HepG2 (cell line): ENCODE measurements at regions not wholly inside any gene's neighbourhood (a gene's known extent, or its start where the extent isn't known, plus 50 kb on each side); places are given as distances from the start of the nearest gene placed in this dataset.

ENCODE experiments used
- ATAC-seq: fragments of 200-7000 bp; cut with Tn5 transposase; 3 replicates; pipeline ENCODE4 v1.9.1; 2020; ENCODE audit warnings: mild to moderate bottlenecking, moderate library complexity
- BruUV-seq: library from RNA; stranded (reverse); fragments of 400-500 nt; replicated peaks from 2 replicates; lab custom pipeline; 2021; lab: Mats Ljungman, UMichigan
- CTCF ChIA-PET: fragments of 300-600 bp; formaldehyde crosslinking; extraction: SDS; loops from one replicate; lab custom pipeline; 2021; ENCODE audit warnings: low total read pairs, inconsistent platforms, low intra/inter-chr PET ratio; lab: Yijun Ruan, JAX
- POLR2A ChIA-PET: fragments of 350-600 bp; sonication (Branson Sonifier 250); formaldehyde crosslinking; loops from one replicate; lab custom pipeline; 2020; ENCODE audit warnings: antibody characterized with exemption, inconsistent platforms; lab: Yijun Ruan, JAX
- DNase-seq: peaks from one replicate; pipeline ENCODE4 v3.0.0-alpha.2; 2015; ENCODE audit warnings: low spot score
- FAIRE-seq: peaks from 3 replicates; lab custom pipeline; 2011; peaks lifted over from hg19 to GRCh38; lab: Jason Lieb, UNC
- H2AFZ ChIP-seq: one replicate; pipeline ENCODE4 v1.6.1; 2011; ENCODE audit warnings: low read length, inconsistent platforms
- H3K27ac ChIP-seq: fragments of 300-600 bp; 3 replicates; pipeline ENCODE4 v1.8.0; 2011; ENCODE audit warnings: mixed run types, mild to moderate bottlenecking, mixed read lengths, low read length, inconsistent platforms; ENCODE audit not compliant: insufficient read depth; ENCODE audit errors: extremely low read length
- H3K27me3 ChIP-seq, 2 experiments: fragments of 200-600 bp in 1 of 2; 2 replicates in 1 of 2; 3 replicates in 1 of 2; pipeline versions ENCODE4 v1.6.0 to v1.8.0; 2011; ENCODE audit warnings: low read length in 2 of 2, mild to moderate bottlenecking in 2 of 2, moderate library complexity in 2 of 2, inconsistent platforms in 1 of 2; ENCODE audit not compliant: insufficient read depth in 2 of 2, control insufficient read depth in 1 of 2
- H3K36me3 ChIP-seq, 2 experiments: fragments of 200-600 bp in 1 of 2; replicated peaks in 1 of 2; 2 replicates in 1 of 2; 3 replicates in 1 of 2; pipeline versions ENCODE4 v1.5.1 to v1.8.0; 2011; ENCODE audit warnings: low read length in 2 of 2, inconsistent platforms in 1 of 2; ENCODE audit not compliant: insufficient read depth in 2 of 2, control insufficient read depth in 1 of 2
- H3K4me1 ChIP-seq: 2 replicates; pipeline ENCODE4 v1.5.1; 2012; ENCODE audit warnings: low read length, inconsistent platforms; ENCODE audit not compliant: insufficient read depth
- H3K4me2 ChIP-seq: 2 replicates; pipeline ENCODE4 v1.6.0; 2011; ENCODE audit warnings: low read depth, low read length, inconsistent platforms
- H3K4me3 ChIP-seq, 3 experiments: fragments of 200-600 bp in 1 of 3; sonication (generic), shearing (Covaris generic) in 1 of 3; replicated peaks in 1 of 3; 2 replicates each; pipeline ENCODE4 v1.5.1; 2011 to 2016; ENCODE audit warnings: low read length in 3 of 3, inconsistent platforms in 2 of 3, low read depth in 2 of 3, mild to moderate bottlenecking in 2 of 3, control low read depth in 1 of 3, mixed read lengths in 1 of 3; ENCODE audit not compliant: insufficient read depth in 1 of 3
- H3K79me2 ChIP-seq: one replicate; pipeline ENCODE4 v1.6.1; 2011; ENCODE audit warnings: low read length, inconsistent platforms; ENCODE audit not compliant: insufficient read depth
- H3K9ac ChIP-seq: 2 replicates; pipeline ENCODE4 v1.6.0; 2011; ENCODE audit warnings: mild to moderate bottlenecking, low read depth, low read length, inconsistent platforms; ENCODE audit not compliant: insufficient read depth
- H3K9me3 ChIP-seq: 2 replicates; pipeline ENCODE4 v1.5.1; 2012; ENCODE audit warnings: mild to moderate bottlenecking, low read length
- H4K20me1 ChIP-seq: 2 replicates; pipeline ENCODE4 v1.6.0; 2011; ENCODE audit warnings: inconsistent platforms, mild to moderate bottlenecking, low read length, moderate library complexity; ENCODE audit not compliant: insufficient read depth
- ATF2 ChIP-seq: sonication (generic); formaldehyde crosslinking; IDR thresholded peaks from 2 replicates; pipeline ENCODE4 v1.4.0; 2020; ENCODE audit warnings: missing genetic modification reagents
- PCBP2 ChIP-seq: fragments of 200-400 bp; formaldehyde crosslinking; optimal IDR thresholded peaks from 2 replicates; pipeline ENCODE3; 2018; ENCODE audit warnings: low read length, low read depth; ENCODE audit not compliant: poor library complexity, severe bottlenecking
- RBM22 ChIP-seq: fragments of 200-400 bp; formaldehyde crosslinking; optimal IDR thresholded peaks from 2 replicates; pipeline ENCODE3; 2017; ENCODE audit warnings: mild to moderate bottlenecking, low read length, moderate library complexity
- REPIN1 ChIP-seq: sonication (generic); formaldehyde crosslinking; IDR thresholded peaks from 2 replicates; pipeline ENCODE4 v1.8.0; 2022; ENCODE audit warnings: missing genetic modification reagents, low read depth, mild to moderate bottlenecking, borderline replicate concordance
- RXRB ChIP-seq: IDR thresholded peaks from 2 replicates; pipeline ENCODE4 v1.6.1; 2016; ENCODE audit warnings: borderline replicate concordance, missing genetic modification reagents, missing compliant biosample characterization
- ZNF124 ChIP-seq: sonication (generic); formaldehyde crosslinking; IDR thresholded peaks from 2 replicates; pipeline ENCODE4 v1.4.0; 2020; ENCODE audit warnings: missing genetic modification reagents
- ZNF382 ChIP-seq: sonication (generic); formaldehyde crosslinking; IDR thresholded peaks from 2 replicates; pipeline ENCODE4 v1.5.0; 2020; ENCODE audit warnings: missing genetic modification reagents, mild to moderate bottlenecking, borderline replicate concordance
- ZNF670 ChIP-seq: sonication (generic); formaldehyde crosslinking; IDR thresholded peaks from 2 replicates; pipeline ENCODE4 v1.8.0; 2022; ENCODE audit warnings: mild to moderate bottlenecking, missing genetic modification reagents, borderline replicate concordance
- WGBS: methylation state at CpG from one replicate; pipeline ENCODE4 v1.1.6; 2017; ENCODE audit warnings: low lambda C conversion rate; 5-methylcytosine and 5-hydroxymethylcytosine counted together
- in situ Hi-C: cut with HindIII; loops from 2 replicates; pipeline ENCODE4 v1.10.0; 2017; ENCODE audit warnings: low pct_unique_long_range_greater_than_20kb; ENCODE audit not compliant: extremely low pct_ligation_motif_present
- intact Hi-C: fragments of 100-400 bp; cut with micrococcal nuclease; formaldehyde crosslinking; loops from one replicate; pipeline ENCODE4 v1.10.0; 2022; ENCODE audit not compliant: unreplicated experiment
- TF ChIP-seq, protein P1 (sequence below): sonication (generic); formaldehyde crosslinking; IDR thresholded peaks from 2 replicates; pipeline ENCODE4 v1.8.1; 2023; ENCODE audit warnings: mild to moderate bottlenecking, inconsistent platforms, moderate library complexity, missing genetic modification reagents, borderline replicate concordance
- TF ChIP-seq, protein P2 (sequence below): sonication (generic); formaldehyde crosslinking; IDR thresholded peaks from 2 replicates; pipeline ENCODE4 v1.4.0; 2020; ENCODE audit warnings: mild to moderate bottlenecking, missing genetic modification reagents
- TF ChIP-seq, protein P3 (sequence below): sonication (generic); formaldehyde crosslinking; IDR thresholded peaks from 2 replicates; pipeline ENCODE4 v1.4.0; 2020; ENCODE audit warnings: mild to moderate bottlenecking, missing genetic modification reagents
- TF ChIP-seq, protein P4 (sequence below): sonication (generic); formaldehyde crosslinking; conservative IDR thresholded peaks from 2 replicates; pipeline ENCODE4 v1.8.0; 2022; ENCODE audit warnings: mild to moderate bottlenecking, moderate library complexity, missing genetic modification reagents

DNA sequence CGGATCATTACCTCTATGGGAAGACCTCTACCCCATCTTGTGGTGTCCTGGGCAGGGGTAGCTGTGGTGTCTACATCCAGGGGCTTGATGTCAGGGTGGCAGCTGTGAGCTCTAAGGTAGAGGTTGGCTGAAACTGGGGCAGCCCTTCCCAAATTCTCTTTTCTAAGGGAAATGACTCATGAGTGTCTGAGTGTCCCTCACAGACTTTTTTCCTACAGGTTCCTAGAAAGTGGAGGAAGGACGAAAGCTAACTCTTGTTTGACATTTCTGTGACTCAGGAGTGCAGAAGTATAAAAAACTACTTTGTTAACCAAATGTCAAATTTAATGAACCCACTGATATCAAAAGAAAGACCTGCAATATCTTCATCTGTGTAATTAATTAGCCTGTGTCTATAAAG lies 481.5 kb downstream of the PDCD6IP start:
- H3K36me3 ChIP-seq = no peaks in the 10 kb centered on the region
- BruUV-seq = no TSS peak
- in situ Hi-C loops = no loop called here
- H3K4me3 ChIP-seq = no peak overlapping the region
- 0% methylated on average over 2 of the region's 2 CpGs for WGBS
- no peaks in the 10 kb centered on the region for H4K20me1 ChIP-seq
- no peak overlapping the region for H3K27ac ChIP-seq
- H3K27me3 ChIP-seq = no peaks in the 10 kb centered on the region
- no peak for FAIRE-seq
- intact Hi-C loops = no loop called here
- H2AFZ ChIP-seq = no peak overlapping the region
- no peak overlapping the region for H3K9ac ChIP-seq
- no peak overlapping the region for H3K4me2 ChIP-seq
- ChIA-PET POLR2A (no interaction called here), CTCF (no interaction called here)
- no peak for DNase-seq
- H3K9me3 ChIP-seq = no peaks in the 10 kb centered on the region
- H3K4me1 ChIP-seq = no peaks in the 10 kb centered on the region
- H3K79me2 ChIP-seq = no peaks in the 10 kb centered on the region
- ATAC-seq = no peak
- no peak for TF ChIP-seq ZNF124
- TF ChIP-seq RBM22 = no peak
- TF ChIP-seq, protein P1, sequence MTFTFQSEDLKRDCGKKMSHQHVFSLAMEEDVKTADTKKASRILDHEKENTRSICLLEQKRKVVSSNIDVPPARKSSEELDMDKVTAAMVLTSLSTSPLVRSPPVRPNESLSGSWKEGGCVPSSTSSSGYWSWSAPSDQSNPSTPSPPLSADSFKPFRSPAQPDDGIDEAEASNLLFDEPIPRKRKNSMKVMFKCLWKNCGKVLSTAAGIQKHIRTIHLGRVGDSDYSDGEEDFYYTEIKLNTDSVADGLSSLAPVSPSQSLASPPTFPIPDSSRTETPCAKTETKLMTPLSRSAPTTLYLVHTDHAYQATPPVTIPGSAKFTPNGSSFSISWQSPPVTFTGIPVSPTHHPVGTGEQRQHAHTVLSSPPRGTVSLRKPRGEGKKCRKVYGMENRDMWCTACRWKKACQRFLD (CRISPR knock-in tag) = no peak
- TF ChIP-seq, protein P2, sequence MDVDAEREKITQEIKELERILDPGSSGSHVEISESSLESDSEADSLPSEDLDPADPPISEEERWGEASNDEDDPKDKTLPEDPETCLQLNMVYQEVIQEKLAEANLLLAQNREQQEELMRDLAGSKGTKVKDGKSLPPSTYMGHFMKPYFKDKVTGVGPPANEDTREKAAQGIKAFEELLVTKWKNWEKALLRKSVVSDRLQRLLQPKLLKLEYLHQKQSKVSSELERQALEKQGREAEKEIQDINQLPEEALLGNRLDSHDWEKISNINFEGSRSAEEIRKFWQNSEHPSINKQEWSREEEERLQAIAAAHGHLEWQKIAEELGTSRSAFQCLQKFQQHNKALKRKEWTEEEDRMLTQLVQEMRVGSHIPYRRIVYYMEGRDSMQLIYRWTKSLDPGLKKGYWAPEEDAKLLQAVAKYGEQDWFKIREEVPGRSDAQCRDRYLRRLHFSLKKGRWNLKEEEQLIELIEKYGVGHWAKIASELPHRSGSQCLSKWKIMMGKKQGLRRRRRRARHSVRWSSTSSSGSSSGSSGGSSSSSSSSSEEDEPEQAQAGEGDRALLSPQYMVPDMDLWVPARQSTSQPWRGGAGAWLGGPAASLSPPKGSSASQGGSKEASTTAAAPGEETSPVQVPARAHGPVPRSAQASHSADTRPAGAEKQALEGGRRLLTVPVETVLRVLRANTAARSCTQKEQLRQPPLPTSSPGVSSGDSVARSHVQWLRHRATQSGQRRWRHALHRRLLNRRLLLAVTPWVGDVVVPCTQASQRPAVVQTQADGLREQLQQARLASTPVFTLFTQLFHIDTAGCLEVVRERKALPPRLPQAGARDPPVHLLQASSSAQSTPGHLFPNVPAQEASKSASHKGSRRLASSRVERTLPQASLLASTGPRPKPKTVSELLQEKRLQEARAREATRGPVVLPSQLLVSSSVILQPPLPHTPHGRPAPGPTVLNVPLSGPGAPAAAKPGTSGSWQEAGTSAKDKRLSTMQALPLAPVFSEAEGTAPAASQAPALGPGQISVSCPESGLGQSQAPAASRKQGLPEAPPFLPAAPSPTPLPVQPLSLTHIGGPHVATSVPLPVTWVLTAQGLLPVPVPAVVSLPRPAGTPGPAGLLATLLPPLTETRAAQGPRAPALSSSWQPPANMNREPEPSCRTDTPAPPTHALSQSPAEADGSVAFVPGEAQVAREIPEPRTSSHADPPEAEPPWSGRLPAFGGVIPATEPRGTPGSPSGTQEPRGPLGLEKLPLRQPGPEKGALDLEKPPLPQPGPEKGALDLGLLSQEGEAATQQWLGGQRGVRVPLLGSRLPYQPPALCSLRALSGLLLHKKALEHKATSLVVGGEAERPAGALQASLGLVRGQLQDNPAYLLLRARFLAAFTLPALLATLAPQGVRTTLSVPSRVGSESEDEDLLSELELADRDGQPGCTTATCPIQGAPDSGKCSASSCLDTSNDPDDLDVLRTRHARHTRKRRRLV (CRISPR knock-in tag) = no peak
- no peak for TF ChIP-seq RXRB
- no peak for TF ChIP-seq ZNF382 (CRISPR knock-in tag)
- TF ChIP-seq ATF2 = no peak
- no peak for TF ChIP-seq ZNF670
- no peak for TF ChIP-seq REPIN1 (CRISPR knock-in tag)
- TF ChIP-seq PCBP2 = no peak
- TF ChIP-seq, protein P3, sequence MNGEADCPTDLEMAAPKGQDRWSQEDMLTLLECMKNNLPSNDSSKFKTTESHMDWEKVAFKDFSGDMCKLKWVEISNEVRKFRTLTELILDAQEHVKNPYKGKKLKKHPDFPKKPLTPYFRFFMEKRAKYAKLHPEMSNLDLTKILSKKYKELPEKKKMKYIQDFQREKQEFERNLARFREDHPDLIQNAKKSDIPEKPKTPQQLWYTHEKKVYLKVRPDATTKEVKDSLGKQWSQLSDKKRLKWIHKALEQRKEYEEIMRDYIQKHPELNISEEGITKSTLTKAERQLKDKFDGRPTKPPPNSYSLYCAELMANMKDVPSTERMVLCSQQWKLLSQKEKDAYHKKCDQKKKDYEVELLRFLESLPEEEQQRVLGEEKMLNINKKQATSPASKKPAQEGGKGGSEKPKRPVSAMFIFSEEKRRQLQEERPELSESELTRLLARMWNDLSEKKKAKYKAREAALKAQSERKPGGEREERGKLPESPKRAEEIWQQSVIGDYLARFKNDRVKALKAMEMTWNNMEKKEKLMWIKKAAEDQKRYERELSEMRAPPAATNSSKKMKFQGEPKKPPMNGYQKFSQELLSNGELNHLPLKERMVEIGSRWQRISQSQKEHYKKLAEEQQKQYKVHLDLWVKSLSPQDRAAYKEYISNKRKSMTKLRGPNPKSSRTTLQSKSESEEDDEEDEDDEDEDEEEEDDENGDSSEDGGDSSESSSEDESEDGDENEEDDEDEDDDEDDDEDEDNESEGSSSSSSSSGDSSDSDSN (CRISPR knock-in tag) = no peak
- TF ChIP-seq, protein P4, sequence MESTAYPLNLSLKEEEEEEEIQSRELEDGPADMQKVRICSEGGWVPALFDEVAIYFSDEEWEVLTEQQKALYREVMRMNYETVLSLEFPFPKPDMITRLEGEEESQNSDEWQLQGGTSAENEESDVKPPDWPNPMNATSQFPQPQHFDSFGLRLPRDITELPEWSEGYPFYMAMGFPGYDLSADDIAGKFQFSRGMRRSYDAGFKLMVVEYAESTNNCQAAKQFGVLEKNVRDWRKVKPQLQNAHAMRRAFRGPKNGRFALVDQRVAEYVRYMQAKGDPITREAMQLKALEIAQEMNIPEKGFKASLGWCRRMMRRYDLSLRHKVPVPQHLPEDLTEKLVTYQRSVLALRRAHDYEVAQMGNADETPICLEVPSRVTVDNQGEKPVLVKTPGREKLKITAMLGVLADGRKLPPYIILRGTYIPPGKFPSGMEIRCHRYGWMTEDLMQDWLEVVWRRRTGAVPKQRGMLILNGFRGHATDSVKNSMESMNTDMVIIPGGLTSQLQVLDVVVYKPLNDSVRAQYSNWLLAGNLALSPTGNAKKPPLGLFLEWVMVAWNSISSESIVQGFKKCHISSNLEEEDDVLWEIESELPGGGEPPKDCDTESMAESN (CRISPR knock-in tag) = no peak
